ENCODE measurements at regions not wholly inside any gene's neighbourhood (a gene's known extent, or its start where the extent isn't known, plus 50 kb on each side); places are given as distances from the start of the nearest gene placed in this dataset.

- no peak for DNase-seq (ENCODE audit: low spot score in 2 of 2, unreplicated experiment in 2 of 2)
- no peaks in the 10 kb centered on the region for H3K27me3 Mint-ChIP-seq (ENCODE audit: low read depth)
- TF ChIP-seq, protein P1, sequence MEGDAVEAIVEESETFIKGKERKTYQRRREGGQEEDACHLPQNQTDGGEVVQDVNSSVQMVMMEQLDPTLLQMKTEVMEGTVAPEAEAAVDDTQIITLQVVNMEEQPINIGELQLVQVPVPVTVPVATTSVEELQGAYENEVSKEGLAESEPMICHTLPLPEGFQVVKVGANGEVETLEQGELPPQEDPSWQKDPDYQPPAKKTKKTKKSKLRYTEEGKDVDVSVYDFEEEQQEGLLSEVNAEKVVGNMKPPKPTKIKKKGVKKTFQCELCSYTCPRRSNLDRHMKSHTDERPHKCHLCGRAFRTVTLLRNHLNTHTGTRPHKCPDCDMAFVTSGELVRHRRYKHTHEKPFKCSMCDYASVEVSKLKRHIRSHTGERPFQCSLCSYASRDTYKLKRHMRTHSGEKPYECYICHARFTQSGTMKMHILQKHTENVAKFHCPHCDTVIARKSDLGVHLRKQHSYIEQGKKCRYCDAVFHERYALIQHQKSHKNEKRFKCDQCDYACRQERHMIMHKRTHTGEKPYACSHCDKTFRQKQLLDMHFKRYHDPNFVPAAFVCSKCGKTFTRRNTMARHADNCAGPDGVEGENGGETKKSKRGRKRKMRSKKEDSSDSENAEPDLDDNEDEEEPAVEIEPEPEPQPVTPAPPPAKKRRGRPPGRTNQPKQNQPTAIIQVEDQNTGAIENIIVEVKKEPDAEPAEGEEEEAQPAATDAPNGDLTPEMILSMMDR (IDR thresholded peaks at IDR 0.05; ENCODE audit: unreplicated experiment) = no peak
- no peaks in the 10 kb centered on the region for H3K36me3 Mint-ChIP-seq
- no peaks in the 10 kb centered on the region for H3K4me1 Mint-ChIP-seq
- no peak overlapping the region for H3K27ac Mint-ChIP-seq
- peaks cover 29% of the 10 kb centered on the region for H3K9me3 Mint-ChIP-seq
- H3K4me3 Mint-ChIP-seq = no peak overlapping the region
These were observed 205.0 kb upstream of the FAM47C start for GRCh38 chrX:36803151-36803550.

DNA sequence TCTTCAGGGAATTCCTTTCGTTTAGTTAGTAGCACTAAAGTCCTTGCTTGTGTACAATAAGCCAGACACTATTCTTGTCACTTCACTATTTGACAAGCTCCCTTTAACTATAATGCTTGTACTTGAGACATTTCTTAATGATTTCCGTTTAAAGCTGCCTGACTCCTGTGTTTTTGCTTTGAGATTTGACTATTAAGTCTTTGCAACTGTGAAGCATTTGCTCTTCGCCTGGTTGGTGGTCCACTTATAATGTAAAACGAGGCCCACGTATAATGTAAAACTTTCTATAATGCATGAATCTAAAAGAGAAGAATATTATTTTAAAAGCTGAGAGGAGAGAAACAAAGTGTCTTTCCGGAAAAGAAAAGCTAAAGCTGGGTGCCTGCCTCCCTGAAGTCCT, 204.1 kb upstream of the FAM47C start:
- H3K9me3 Mint-ChIP-seq = peaks cover 29% of the 10 kb centered on the region
- H3K36me3 Mint-ChIP-seq = no peaks in the 10 kb centered on the region
- DNase-seq (ENCODE audit: low spot score in 2 of 2, unreplicated experiment in 2 of 2) = no peak
- TF ChIP-seq, protein P1 (IDR thresholded peaks at IDR 0.05; ENCODE audit: unreplicated experiment) = no peak
- no peak overlapping the region for H3K4me3 Mint-ChIP-seq
- H3K27ac Mint-ChIP-seq = no peak overlapping the region
- H3K4me1 Mint-ChIP-seq = no peaks in the 10 kb centered on the region
- no peaks in the 10 kb centered on the region for H3K27me3 Mint-ChIP-seq (ENCODE audit: low read depth)

GRCh38 chrX:36844857-36845256, 163.3 kb upstream of the FAM47C start:
- no peak for DNase-seq (ENCODE audit: low spot score in 2 of 2, unreplicated experiment in 2 of 2)
- Mint-ChIP-seq H3K27ac (no peak overlapping the region), H3K27me3 (ENCODE audit: low read depth) (no peaks in the 10 kb centered on the region), H3K36me3 (no peaks in the 10 kb centered on the region), H3K4me1 (no peaks in the 10 kb centered on the region), H3K4me3 (no peak overlapping the region), H3K9me3 (peaks cover 9% of the 10 kb centered on the region)
- TF ChIP-seq, protein P1 (IDR thresholded peaks at IDR 0.05; ENCODE audit: unreplicated experiment) = no peak

DNA sequence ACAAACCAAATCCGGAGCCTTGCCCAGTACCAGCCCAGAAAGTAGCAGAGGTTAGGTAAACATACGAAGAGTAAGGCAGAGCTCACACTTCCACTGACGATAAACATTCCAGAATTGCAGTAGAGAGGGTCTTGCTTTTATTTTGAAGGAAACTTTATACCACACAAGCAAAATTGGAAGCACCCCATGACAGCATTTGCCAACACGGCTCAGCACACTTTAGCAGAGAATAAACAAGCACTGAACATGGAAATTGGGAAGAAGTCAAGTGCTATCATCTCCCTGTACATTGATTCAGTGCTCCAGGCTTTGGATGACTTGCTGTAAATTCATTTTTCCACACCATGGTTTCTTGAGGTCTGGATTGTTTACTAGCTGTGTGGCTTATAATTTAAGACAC, 160.7 kb upstream of the FAM47C start:
- H3K27me3 Mint-ChIP-seq (ENCODE audit: low read depth) = no peaks in the 10 kb centered on the region
- no peaks in the 10 kb centered on the region for H3K4me1 Mint-ChIP-seq
- no peak for DNase-seq (ENCODE audit: low spot score in 2 of 2, unreplicated experiment in 2 of 2)
- peaks cover 8% of the 10 kb centered on the region for H3K9me3 Mint-ChIP-seq
- H3K4me3 Mint-ChIP-seq = no peak overlapping the region
- no peaks in the 10 kb centered on the region for H3K36me3 Mint-ChIP-seq
- H3K27ac Mint-ChIP-seq = no peak overlapping the region
- TF ChIP-seq, protein P1 (IDR thresholded peaks at IDR 0.05; ENCODE audit: unreplicated experiment) = no peak

- H3K36me3 Mint-ChIP-seq = no peaks in the 10 kb centered on the region
- DNase-seq (ENCODE audit: low spot score in 2 of 2, unreplicated experiment in 2 of 2) = no peak
- H3K27me3 Mint-ChIP-seq (ENCODE audit: low read depth) = no peaks in the 10 kb centered on the region
- TF ChIP-seq, protein P1 (IDR thresholded peaks at IDR 0.05; ENCODE audit: unreplicated experiment) = no peak
- H3K27ac Mint-ChIP-seq = no peak overlapping the region
- H3K4me3 Mint-ChIP-seq = no peak overlapping the region
- no peaks in the 10 kb centered on the region for H3K4me1 Mint-ChIP-seq
- H3K9me3 Mint-ChIP-seq = peaks cover 14% of the 10 kb centered on the region
These were observed 158.8 kb upstream of the FAM47C start for GRCh38 chrX:36849407-36849806.

DNA sequence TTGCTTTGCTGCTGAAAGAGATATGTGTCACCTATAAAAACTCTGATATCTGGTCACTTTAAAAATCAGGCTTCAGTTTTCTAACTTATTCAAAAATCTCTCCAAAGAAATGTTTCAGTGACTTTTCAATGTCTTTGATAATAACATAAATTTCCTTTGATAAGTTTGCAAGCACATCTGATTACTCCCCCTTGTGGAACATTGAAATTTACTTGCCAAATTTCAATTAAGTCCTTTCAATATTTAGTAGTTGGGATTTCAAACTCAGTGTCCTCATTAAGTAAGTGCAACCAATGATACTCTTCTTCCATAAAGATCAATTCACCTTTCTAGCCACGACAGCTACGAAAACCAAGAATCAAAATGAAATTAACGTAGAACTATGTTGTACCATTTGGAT, 151.3 kb upstream of the FAM47C start:
- Mint-ChIP-seq H3K4me1 (no peaks in the 10 kb centered on the region), H3K9me3 (peaks cover 10% of the 10 kb centered on the region), H3K36me3 (no peaks in the 10 kb centered on the region), H3K4me3 (no peak overlapping the region), H3K27me3 (ENCODE audit: low read depth) (no peaks in the 10 kb centered on the region), H3K27ac (no peak overlapping the region)
- no peak for DNase-seq (ENCODE audit: low spot score in 2 of 2, unreplicated experiment in 2 of 2)
- TF ChIP-seq, protein P1 (IDR thresholded peaks at IDR 0.05; ENCODE audit: unreplicated experiment) = peak; percentile 31

Data from mesothelial cell of epicardium (in vitro differentiated cells).